ENCODE measurements at regions not wholly inside any gene's neighbourhood (a gene's known extent, or its start where the extent isn't known, plus 50 kb on each side); places are given as distances from the start of the nearest gene placed in this dataset.

- DNase-seq: no peak
Measured at GRCh38 chr12:60148831-60149230, 553.0 kb downstream of the SLC16A7 start.

- no peak for DNase-seq
Measured at GRCh38 chr12:60152756-60153155, 556.9 kb downstream of the SLC16A7 start.

GRCh38 chr12:60159761-60160160 lies 563.9 kb downstream of the SLC16A7 start:
- no peak for DNase-seq

GRCh38 chr12:60162988-60163720 lies 567.3 kb downstream of the SLC16A7 start:
- DNase-seq: no peak

GRCh38 chr12:60165781-60166180 lies 570.0 kb downstream of the SLC16A7 start:
- DNase-seq: no peak

GRCh38 chr12:60168441-60168840 lies 572.6 kb downstream of the SLC16A7 start:
- no peak for DNase-seq

GRCh38 chr12:60169904-60170303 lies 574.1 kb downstream of the SLC16A7 start:
- no peak for DNase-seq

- no peak for DNase-seq
Measured at GRCh38 chr12:60172266-60173211, 576.7 kb downstream of the SLC16A7 start.

GRCh38 chr12:60173224-60174170 lies 577.7 kb downstream of the SLC16A7 start:
- no peak for DNase-seq

- DNase-seq: no peak
Measured at GRCh38 chr12:60174476-60174875, 578.6 kb downstream of the SLC16A7 start.

GRCh38 chr12:60174941-60175340 lies 579.1 kb downstream of the SLC16A7 start:
- DNase-seq: no peak

- no peak for DNase-seq
Measured at GRCh38 chr12:60176891-60177290, 581.1 kb downstream of the SLC16A7 start.

GRCh38 chr12:60180298-60180697 lies 584.5 kb downstream of the SLC16A7 start:
- no peak for DNase-seq

- DNase-seq: no peak
Measured at GRCh38 chr12:60182354-60182753, 586.5 kb downstream of the SLC16A7 start.

GRCh38 chr12:60184096-60184495 lies 588.3 kb downstream of the SLC16A7 start:
- no peak for DNase-seq

GRCh38 chr12:60185060-60185459 lies 589.2 kb downstream of the SLC16A7 start:
- DNase-seq: no peak

- DNase-seq: no peak
Measured at GRCh38 chr12:60191271-60191670, 595.4 kb downstream of the SLC16A7 start.

GRCh38 chr12:60191676-60192359 lies 596.0 kb downstream of the SLC16A7 start:
- no peak for DNase-seq

- no peak for DNase-seq
Measured at GRCh38 chr12:60194678-60195077, 598.8 kb downstream of the SLC16A7 start.

GRCh38 chr12:60195483-60195882 lies 599.7 kb downstream of the SLC16A7 start:
- DNase-seq: no peak

GRCh38 chr12:60196366-60196765 lies 600.5 kb downstream of the SLC16A7 start:
- DNase-seq: no peak

GRCh38 chr12:60197589-60197988 lies 601.8 kb downstream of the SLC16A7 start:
- DNase-seq: no peak
